GM12891 (cell line): ENCODE measurements at regions not wholly inside any gene's neighbourhood (a gene's known extent, or its start where the extent isn't known, plus 50 kb on each side); places are given as distances from the start of the nearest gene placed in this dataset.

ENCODE experiments used
- POLR2A ChIP-seq: IDR thresholded peaks from 2 replicates; pipeline ENCODE4 v1.6.1; 2011; ENCODE audit warnings: low read depth, low read length, control low read depth
- POLR2AphosphoS5 ChIP-seq: IDR thresholded peaks from 2 replicates; pipeline ENCODE4 v1.6.1; 2011; ENCODE audit warnings: low read depth, low read length, control low read depth
- SPI1 ChIP-seq: IDR thresholded peaks from 2 replicates; pipeline ENCODE4 v1.6.1; 2011; ENCODE audit warnings: low read depth, low read length, control low read depth

DNA sequence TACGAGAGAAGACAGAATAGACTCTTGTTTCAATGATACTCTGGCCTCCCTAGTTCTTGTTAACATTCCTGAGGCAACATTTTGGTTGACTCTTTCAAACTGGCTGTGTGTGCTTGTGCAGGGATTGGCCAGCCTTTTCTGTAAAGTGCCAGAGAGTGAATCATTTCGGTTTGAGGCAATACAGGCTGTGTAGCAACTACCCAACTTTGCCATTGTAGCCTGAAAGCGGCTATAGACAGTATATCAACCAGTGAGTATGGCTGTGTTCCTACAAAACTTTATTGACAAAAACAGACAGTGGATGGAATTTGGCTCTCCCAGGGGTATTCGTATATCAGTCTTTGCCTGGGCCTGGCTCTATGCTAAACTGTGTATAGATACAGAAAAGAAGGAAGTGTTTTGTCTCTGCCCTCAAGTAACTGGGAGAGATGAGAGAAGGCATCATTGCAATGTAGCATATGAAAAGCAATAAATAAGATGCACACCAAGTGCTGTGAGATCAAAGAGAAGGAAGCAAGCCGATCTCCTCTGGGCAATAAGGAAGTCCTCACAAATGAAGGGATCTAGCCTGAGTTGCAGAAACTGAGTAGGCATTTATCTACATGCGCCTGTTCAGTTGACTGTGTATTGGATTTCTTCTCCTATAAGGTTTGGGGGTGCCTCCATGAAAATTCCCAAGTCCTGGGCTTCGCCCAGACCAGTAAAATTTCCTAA lies 568.0 kb upstream of the KLF4 start:
- no peak for TF ChIP-seq POLR2A
- TF ChIP-seq SPI1 = no peak
- no peak for TF ChIP-seq POLR2AphosphoS5
